ENCODE measurements at regions not wholly inside any gene's neighbourhood (a gene's known extent, or its start where the extent isn't known, plus 50 kb on each side); places are given as distances from the start of the nearest gene placed in this dataset.

GRCh38 chr19:28024920-28025319 is 1188.0 kb downstream of the UQCRFS1 start:
- TF ChIP-seq POLR2A (IDR thresholded peaks at IDR 0.05; ENCODE audit: low read length): no peak
- no peak for TF ChIP-seq CTCF (IDR thresholded peaks at IDR 0.05)
- no peak for TF ChIP-seq KDM5A (IDR thresholded peaks at IDR 0.05)
- no peak for TF ChIP-seq RNF2 (IDR thresholded peaks at IDR 0.05; ENCODE audit: borderline replicate concordance, low read depth)
- no peak for TF ChIP-seq PBX3 (IDR thresholded peaks at IDR 0.05)
- TF ChIP-seq RAD21 (conservative IDR thresholded peaks at IDR 0.05 in 1 of 2, IDR thresholded peaks at IDR 0.05 in 1 of 2): no peak

Measured in A549 (cell line).